ENCODE measurements at regions not wholly inside any gene's neighbourhood (a gene's known extent, or its start where the extent isn't known, plus 50 kb on each side); places are given as distances from the start of the nearest gene placed in this dataset.
"Not testable (repeated sequence)": the region's sequence is repeated elsewhere in the genome, so short reads cannot be mapped to it uniquely, and the experiment has no call there.

DNA sequence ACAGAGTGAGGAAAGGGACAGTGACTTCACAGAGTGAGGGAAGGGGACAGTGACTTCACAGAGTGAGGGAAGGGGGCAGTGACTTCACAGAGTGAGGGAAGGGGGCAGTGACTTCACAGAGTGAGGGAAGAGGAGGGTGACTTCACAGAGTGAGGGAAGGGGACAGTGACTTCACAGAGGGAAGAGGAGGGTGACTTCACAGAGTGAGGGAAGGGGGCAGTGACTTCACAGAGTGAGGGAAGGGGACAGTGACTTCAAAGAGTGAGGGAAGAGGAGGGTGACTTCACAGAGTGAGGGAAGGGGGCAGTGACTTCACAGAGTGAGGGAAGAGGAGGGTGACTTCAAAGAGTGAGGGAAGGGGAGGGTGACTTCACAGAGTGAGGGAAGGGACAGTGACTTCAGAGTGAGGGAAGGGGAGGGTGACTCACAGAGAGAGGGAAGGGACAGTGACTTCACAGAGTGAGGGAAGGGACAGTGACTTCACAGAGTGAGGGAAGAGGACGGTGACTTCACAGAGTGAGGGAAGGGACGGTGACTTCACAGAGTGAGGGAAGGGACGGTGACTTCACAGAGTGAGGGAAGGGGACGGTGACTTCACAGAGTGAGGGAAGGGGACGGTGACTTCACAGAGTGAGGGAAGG, 142.0 kb upstream of the PITRM1 start:
- H3K4me3 ChIP-seq; in situ Hi-C loops (cut with MboI; ENCODE audit: low pct_unique_long_range_greater_than_20kb in 2 of 9, low sequenced_read_pairs in 9 of 9, unreplicated experiment in 9 of 9); H3K27ac ChIP-seq; ATAC-seq (replicated peaks in 6 of 8): not testable (repeated sequence)
- no CpG with 5 or more reads among the region's 5 CpGs for WGBS, 10 experiments
- H3K4me1 ChIP-seq (replicated peaks in 1 of 2) = peaks cover 5 to 12% of the 10 kb centered on the region in 2 donors

DNA sequence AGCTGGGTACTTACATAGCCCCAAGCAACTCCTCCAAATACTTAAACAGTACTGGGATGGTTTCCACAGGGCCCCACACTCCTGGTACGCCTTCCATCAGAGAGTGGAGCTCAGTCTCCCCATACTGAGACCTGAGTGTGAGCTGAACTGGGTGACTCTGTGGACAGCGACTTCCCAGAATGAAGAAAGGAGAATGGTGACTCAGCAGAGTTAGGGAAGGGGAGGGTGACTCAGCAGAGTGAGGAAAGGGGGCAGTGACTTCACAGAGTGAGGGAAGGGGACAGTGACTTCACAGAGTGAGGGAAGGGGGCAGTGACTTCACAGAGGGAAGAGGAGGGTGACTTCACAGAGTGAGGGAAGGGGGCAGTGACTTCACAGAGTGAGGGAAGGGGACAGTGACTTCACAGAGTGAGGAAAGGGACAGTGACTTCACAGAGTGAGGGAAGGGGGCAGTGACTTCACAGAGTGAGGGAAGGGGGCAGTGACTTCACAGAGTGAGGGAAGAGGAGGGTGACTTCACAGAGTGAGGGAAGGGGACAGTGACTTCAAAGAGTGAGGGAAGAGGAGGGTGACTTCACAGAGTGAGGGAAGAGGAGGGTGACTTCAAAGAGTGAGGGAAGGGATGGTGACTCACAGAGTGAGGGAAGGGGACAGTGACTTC, 141.3 kb upstream of the PITRM1 start:
- in situ Hi-C loops (cut with MboI; ENCODE audit: low pct_unique_long_range_greater_than_20kb in 2 of 9, low sequenced_read_pairs in 9 of 9, unreplicated experiment in 9 of 9); H3K27ac ChIP-seq; H3K4me3 ChIP-seq: not testable (repeated sequence)
- H3K4me1 ChIP-seq (replicated peaks in 1 of 2) = peaks cover 5 to 12% of the 10 kb centered on the region in 2 donors
- ATAC-seq (replicated peaks in 6 of 8) = peak; percentile 58 to 99 (median 80)
- 0 to 100% (median 23%) methylated on average over 1 to 2 of the region's 2 CpGs; no CpG with 5 or more reads in 4 of the 10 experiments for WGBS, 10 experiments

DNA sequence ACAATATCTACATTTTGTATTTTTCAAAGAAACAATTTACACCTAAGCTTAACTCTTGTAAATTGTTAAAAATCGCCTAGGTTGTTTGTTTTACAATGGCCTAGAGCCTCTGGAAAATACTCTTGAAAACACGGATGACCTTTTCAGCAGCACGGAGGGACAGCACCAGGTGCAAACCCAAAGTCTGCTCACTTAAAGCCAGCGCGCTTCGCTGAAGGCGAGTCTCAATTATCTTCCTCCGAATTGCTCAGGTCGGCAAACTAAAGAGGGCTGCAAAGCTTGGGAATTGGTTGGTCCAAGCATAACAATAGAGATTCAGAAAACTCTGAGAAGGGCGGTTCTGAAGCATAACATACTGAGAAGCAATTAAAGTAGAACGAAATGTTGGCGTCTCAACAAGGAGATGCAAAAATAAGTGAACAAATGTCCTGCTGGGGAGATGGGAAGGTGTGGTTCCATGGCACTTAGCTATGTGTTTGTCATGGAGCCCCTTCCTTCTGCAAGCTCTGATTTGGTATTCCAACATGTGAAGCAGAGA, 139.9 kb upstream of the PITRM1 start:
- no peak overlapping the region for H3K27ac ChIP-seq
- WGBS, 10 experiments = 18 to 81% (median 48%) methylated on average over 3 to 12 of the region's 12 CpGs
- H3K4me1 ChIP-seq (replicated peaks in 1 of 2) = peaks cover 5 to 12% of the 10 kb centered on the region in 2 donors
- in situ Hi-C loops (cut with MboI; ENCODE audit: low pct_unique_long_range_greater_than_20kb in 2 of 9, low sequenced_read_pairs in 9 of 9, unreplicated experiment in 9 of 9) = no loop called here
- H3K4me3 ChIP-seq = no peak overlapping the region
- no peak for ATAC-seq (replicated peaks in 6 of 8)

DNA sequence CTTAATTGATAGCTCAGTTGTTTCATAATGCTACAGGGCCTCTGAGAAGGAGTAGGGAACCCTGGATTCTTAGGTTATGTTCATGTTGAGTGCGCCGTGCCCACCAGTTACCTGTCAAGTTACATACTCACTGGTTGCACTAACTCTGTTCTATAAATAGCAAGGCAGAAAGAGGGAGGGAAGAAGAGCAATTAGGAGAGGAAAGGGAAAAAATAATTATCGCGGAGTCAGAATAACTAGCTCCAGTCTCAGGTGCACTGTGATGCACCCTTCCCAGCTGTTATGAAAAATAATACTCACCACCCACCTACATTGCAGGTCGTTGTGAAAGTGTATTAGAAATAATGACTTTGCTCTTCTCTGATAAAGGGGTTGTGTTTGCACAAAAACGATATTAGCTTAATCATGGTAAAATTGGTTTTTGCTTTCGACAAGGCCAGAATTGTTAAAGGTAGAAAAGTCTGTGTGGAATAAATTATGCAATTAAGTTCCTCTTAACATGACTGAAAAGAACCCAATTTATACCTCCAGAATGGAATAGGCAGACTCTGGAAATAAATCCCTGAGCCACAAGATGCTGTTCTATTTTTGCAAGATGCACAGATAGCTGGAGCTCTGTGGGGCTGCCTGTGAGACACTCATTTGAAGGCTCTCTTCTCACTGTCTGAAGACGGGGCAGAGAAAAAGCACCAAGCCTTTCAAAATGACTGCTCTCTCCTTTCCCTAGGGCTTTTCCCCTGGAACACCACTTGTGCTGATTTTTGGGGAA, 137.6 kb upstream of the PITRM1 start:
- Histone ChIP-seq H3K4me1 (replicated peaks in 1 of 2) (peaks cover 5 to 12% of the 10 kb centered on the region in 2 donors), H3K4me3 (no peak overlapping the region), H3K27ac (no peak overlapping the region)
- in situ Hi-C loops (cut with MboI; ENCODE audit: low pct_unique_long_range_greater_than_20kb in 2 of 9, low sequenced_read_pairs in 9 of 9, unreplicated experiment in 9 of 9) = no loop called here
- no peak for ATAC-seq (replicated peaks in 6 of 8)
- 71 to 97% (median 81%) methylated on average over 5 to 7 of the region's 8 CpGs for WGBS, 10 experiments

DNA sequence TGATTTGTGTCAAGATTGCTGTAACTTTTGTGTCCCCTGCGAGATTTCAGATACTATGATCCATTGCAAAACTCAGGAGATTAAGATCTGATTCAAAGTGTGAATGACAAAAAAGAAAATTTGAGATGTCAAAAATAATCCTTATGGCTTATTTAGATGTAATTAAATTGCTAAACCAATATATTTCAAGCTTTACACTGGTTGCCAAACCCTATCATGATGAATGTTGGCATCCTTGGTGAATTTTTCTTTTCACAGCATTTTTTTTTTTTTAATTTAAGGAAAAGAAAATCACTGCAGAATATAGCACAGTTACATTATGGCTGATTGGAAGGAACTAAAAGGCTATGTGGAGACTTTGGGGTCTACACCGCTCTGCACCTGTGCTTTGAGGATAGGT, 133.5 kb upstream of the PITRM1 start:
- 80 to 100% (median 95%) methylated on average over 1 to 2 of the region's 2 CpGs for WGBS, 10 experiments
- Histone ChIP-seq H3K4me1 (replicated peaks in 1 of 2) (peaks cover 0 to 11% of the 10 kb centered on the region in 2 donors), H3K4me3 (no peak overlapping the region), H3K27ac (no peak overlapping the region)
- in situ Hi-C loops (cut with MboI; ENCODE audit: low pct_unique_long_range_greater_than_20kb in 2 of 9, low sequenced_read_pairs in 9 of 9, unreplicated experiment in 9 of 9) = no loop called here
- no peak for ATAC-seq (replicated peaks in 6 of 8)

DNA sequence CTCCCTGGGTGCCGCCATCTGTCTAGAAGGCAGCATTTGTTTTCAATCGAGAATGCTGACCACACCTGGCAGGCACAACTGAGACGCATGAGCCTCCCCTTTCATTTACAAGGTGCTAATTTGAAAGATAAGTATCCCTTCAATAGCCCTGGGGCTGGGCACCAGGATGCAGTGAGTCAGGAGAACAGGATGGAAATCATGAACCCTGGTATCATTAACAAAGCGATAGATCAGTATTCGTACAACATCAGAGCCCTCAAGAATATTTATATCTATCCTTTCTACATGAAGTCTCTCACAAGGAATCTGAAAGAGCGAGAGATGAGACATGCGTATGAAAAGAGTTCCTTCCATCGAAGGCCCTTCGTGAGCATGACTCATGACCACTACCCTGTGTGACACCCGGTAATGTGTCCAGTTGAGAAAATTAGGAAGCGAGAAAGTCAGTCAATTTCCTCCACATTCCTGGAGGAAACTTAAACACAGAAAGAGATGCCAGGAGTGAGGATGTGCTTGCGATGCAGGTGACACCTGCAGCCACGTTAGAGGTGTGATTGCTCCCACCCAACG, 123.1 kb upstream of the PITRM1 start:
- Histone ChIP-seq H3K4me3 (no peak overlapping the region), H3K27ac (no peak overlapping the region), H3K4me1 (replicated peaks in 1 of 2) (peaks cover 24 to 29% of the 10 kb centered on the region in 2 donors)
- ATAC-seq (replicated peaks in 6 of 8) = peak in 4 of 8 experiments; percentile 20 to 82 (median 68)
- in situ Hi-C loops (cut with MboI; ENCODE audit: low pct_unique_long_range_greater_than_20kb in 2 of 9, low sequenced_read_pairs in 9 of 9, unreplicated experiment in 9 of 9) = no loop called here
- 5 to 100% (median 83%) methylated on average over 1 to 10 of the region's 14 CpGs; no CpG with 5 or more reads in 1 of the 10 experiments for WGBS, 10 experiments

DNA sequence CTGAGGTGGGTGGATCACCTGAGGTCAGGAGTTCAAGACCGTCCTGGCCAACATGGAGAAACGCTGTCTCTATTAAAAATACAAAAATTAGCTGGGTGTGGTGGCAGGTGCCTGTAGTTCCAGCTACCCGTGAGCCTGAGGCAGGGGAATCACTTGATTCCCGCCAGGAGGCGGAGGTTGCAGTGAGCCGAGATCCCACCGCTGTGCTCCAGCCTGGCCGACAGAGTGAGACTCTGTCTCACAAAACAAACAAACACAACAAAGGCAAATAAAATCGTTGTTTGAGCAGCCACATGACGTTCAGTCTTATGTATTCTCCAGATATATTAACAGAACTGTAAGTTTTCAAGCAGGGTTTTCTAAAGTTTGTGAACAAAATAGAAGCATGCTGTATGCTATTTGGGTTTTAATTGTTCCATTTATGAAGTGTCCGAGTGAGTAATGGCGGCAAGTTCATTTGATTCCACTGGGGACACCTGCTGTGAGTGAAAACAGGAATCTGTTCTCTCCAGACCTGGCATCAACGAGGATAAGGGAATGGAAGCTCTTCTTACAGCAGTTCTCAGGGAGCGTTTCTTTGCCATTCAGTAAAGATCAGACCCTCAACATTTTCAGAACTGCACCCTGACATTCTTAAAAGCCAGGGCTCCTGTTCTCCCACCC, 122.5 kb upstream of the PITRM1 start:
- Histone ChIP-seq H3K27ac (no peak overlapping the region), H3K4me1 (replicated peaks in 1 of 2) (peaks cover 24 to 29% of the 10 kb centered on the region in 2 donors), H3K4me3 (no peak overlapping the region)
- WGBS, 10 experiments = 38 to 100% (median 82%) methylated on average over 1 to 12 of the region's 14 CpGs; no CpG with 5 or more reads in 1 of the 10 experiments
- in situ Hi-C loops (cut with MboI; ENCODE audit: low pct_unique_long_range_greater_than_20kb in 2 of 9, low sequenced_read_pairs in 9 of 9, unreplicated experiment in 9 of 9) = no loop called here
- ATAC-seq (replicated peaks in 6 of 8) = peak in 1 of 8 experiments; percentile 24

DNA sequence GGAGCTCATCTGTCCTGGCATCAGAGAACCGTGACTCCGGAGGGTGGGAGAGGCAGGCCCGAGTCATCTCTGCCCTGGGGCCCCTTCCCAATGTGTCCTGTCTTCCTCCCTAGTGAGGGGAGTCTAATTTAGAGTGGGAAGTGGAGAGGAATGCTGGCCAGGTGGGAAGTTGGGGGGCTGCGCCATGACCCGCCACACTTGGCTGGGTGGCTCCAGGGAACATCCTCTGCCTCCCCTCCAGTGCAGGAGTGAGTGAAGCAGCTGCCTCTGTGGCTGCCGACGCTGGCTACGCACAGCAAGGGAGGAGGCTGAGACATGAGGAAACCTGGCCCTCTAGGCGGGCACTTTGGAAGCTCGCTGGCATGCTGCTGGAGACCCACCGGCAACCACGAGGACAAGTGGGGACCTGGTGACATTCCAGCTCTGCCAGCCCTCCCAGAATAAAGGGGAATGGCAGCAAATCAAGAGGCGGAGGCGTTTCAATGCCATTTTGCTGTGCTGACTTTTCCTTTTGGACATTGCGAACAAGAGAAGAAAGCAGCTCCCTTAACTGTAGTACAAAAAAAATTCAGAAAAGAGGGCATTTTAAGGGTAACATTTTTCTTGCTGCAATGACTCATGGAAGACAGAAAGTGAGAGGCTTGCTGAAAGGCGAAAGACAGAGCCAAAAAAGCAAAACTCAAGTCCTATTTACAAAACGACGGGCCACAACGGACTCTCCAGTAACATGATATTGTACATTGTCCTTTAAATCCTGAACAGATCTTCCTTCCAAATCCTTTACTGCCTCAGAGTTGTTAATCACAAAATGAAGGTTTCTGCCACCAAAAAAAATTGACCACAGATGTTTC, 121.2 kb upstream of the PITRM1 start:
- peak in 4 of 8 experiments; percentile 10 to 31 (median 18) for ATAC-seq (replicated peaks in 6 of 8)
- H3K4me1 ChIP-seq (replicated peaks in 1 of 2) = peaks cover 24 to 29% of the 10 kb centered on the region in 2 donors
- 14 to 95% (median 83%) methylated on average over 1 to 15 of the region's 19 CpGs; no CpG with 5 or more reads in 1 of the 10 experiments for WGBS, 10 experiments
- no peak overlapping the region for H3K4me3 ChIP-seq
- peak overlapping the region in 1 of 2 donors; percentile 35 for H3K27ac ChIP-seq
- in situ Hi-C loops (cut with MboI; ENCODE audit: low pct_unique_long_range_greater_than_20kb in 2 of 9, low sequenced_read_pairs in 9 of 9, unreplicated experiment in 9 of 9) = no loop called here

DNA sequence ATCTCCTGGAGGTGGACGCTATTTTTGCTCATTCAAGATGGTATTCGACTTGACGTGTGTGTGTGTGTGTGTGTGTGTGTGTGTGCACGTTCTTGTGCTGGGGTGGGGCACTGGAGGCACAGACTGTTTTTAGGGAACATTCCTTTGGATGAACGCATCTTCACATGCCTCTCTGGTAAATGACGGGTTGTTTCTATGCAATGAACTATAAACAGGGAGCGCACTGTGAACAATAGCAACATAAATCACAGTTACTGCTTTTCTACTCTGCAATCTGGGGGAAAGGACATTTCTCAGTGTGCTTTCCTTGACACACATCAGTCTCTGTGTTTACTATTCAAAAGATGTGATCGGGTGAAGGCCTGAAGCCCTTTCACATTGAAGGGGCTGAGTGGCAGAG, 120.1 kb upstream of the PITRM1 start:
- in situ Hi-C loops (cut with MboI; ENCODE audit: low pct_unique_long_range_greater_than_20kb in 2 of 9, low sequenced_read_pairs in 9 of 9, unreplicated experiment in 9 of 9) = no loop called here
- peak in 7 of 8 experiments; percentile 35 to 81 (median 79) for ATAC-seq (replicated peaks in 6 of 8)

DNA sequence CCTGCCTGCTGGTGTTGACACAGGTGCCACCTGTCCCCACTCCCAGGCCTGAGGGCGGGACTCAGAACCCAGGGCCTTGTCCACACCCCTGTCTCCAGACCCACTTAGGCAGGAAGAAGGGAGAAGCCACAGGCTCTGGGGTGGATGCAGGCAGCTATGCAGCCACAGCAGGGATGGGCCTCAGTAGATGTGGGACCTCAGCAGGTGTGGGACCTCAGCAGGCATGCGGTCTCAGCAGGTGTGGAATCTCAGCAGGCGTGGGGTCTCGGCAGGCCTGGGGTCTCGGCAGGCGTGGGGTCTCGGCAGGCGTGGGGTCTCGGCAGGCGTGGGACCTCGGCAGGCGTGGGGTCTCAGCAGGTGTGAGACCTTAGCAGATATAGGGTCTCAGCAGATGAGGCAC, 118.0 kb upstream of the PITRM1 start:
- 60 to 90% methylated on average over 2 to 5 of the region's 12 CpGs; no CpG with 5 or more reads in 8 of the 10 experiments for WGBS, 10 experiments
- Histone ChIP-seq H3K4me3 (no peak overlapping the region), H3K27ac (no peak overlapping the region), H3K4me1 (replicated peaks in 1 of 2) (peaks cover 24 to 44% of the 10 kb centered on the region in 2 donors)
- ATAC-seq (replicated peaks in 6 of 8) = no peak
- in situ Hi-C loops (cut with MboI; ENCODE audit: low pct_unique_long_range_greater_than_20kb in 2 of 9, low sequenced_read_pairs in 9 of 9, unreplicated experiment in 9 of 9) = no loop called here

More for the DNA sequence above, 120.1 kb upstream of the PITRM1 start:
- WGBS, 10 experiments = 0 to 100% (median 48%) methylated on average over 1 to 7 of the region's 8 CpGs
- peak overlapping the region in 1 of 2 donors; percentile 71 for H3K27ac ChIP-seq
- H3K4me1 ChIP-seq (replicated peaks in 1 of 2) = peaks cover 24 to 38% of the 10 kb centered on the region in 2 donors
- H3K4me3 ChIP-seq = no peak overlapping the region

DNA sequence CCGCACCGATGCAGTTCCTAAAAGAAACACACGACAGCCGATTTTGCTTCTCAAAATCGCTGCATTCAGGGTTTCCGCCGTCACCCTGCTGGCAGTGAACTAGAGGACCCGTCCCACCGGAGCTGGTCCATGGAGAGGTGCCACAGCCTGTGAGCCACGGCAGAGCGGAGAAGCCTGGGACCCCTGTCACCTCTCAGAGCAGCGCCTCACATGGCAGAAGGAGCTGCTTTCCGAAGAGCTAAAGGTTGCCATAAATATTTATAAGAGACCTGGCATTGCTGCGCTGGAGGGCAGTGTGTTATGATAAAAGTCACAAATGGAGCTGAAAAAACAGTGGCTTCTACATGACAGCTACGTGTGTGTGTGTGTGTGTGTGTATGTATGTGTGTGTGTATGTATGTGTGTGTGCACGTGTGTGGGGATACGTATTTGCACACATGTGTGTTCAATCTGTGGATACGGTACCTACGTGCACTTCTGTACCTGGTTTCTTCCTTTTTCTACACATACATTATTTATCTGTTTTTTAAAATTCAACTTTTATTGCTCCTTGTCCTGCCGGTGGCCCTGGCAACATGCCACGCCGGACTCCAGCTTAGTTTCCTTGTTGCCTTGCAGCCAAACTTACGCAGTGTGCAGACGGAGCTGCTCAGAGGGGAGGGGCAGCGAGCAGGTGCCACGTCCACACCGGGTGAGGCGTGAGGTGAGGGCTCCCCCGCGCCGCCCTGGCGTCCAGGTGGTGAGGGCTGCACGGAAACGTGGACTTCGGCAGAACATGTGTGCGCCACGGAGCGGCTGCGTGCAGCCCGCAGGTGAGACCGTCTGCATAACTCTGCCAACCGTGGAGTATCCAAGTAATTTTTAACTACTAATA, 115.2 kb upstream of the PITRM1 start:
- H3K4me1 ChIP-seq (replicated peaks in 1 of 2) = peaks cover 8 to 26% of the 10 kb centered on the region in 2 donors
- in situ Hi-C loops (cut with MboI; ENCODE audit: low pct_unique_long_range_greater_than_20kb in 2 of 9, low sequenced_read_pairs in 9 of 9, unreplicated experiment in 9 of 9) = no loop called here
- ATAC-seq (replicated peaks in 6 of 8) = peak in 5 of 8 experiments; percentile 32 to 88 (median 75)
- 70 to 100% (median 83%) methylated on average over 1 to 13 of the region's 42 CpGs; no CpG with 5 or more reads in 3 of the 10 experiments for WGBS, 10 experiments
- no peak overlapping the region for H3K4me3 ChIP-seq
- no peak overlapping the region for H3K27ac ChIP-seq
